Activated naive CD8-positive, alpha-beta T cell treated with anti-CD3 and anti-CD28 coated beads, Interleukin-2, amount 10 ng/mL, durations not matched to agents 7 days and 5 days (primary cell): ENCODE measurements at regions not wholly inside any gene's neighbourhood (a gene's known extent, or its start where the extent isn't known, plus 50 kb on each side); places are given as distances from the start of the nearest gene placed in this dataset.
A peak's percentile ranks its signal among the peaks of the same experiment; 100 is the strongest.
"Not testable (repeated sequence)": the region's sequence is repeated elsewhere in the genome, so short reads cannot be mapped to it uniquely, and the experiment has no call there.

Experiments used
- ATAC-seq: fragments of 150-1000 bp; cut with Tn5 transposase; one replicate; pipeline ENCODE4 v1.10.0; 2021; ENCODE audit warnings: low read depth, moderate library complexity
- POLR2A ChIA-PET: fragments of 350-600 bp; sonication (Branson Sonifier 250); formaldehyde crosslinking; loops from one replicate; lab custom pipeline; 2021; ENCODE audit warnings: antibody characterized with exemption; lab: Charles Lee
- DNase-seq: peaks from one replicate; pipeline ENCODE4 v3.0.0; 2021
- H3K27ac Mint-ChIP-seq: one replicate; pipeline ENCODE4 v1.8.0; 2022; ENCODE audit warnings: mild to moderate bottlenecking, mixed read lengths
- H3K27me3 Mint-ChIP-seq: one replicate; pipeline ENCODE4 v1.8.0; 2022; ENCODE audit warnings: mild to moderate bottlenecking, moderate library complexity, mixed read lengths
- H3K36me3 Mint-ChIP-seq: one replicate; pipeline ENCODE4 v1.8.0; 2021; ENCODE audit warnings: mild to moderate bottlenecking, mixed read lengths
- H3K4me1 Mint-ChIP-seq: one replicate; pipeline ENCODE4 v1.8.0; 2021; ENCODE audit warnings: mixed read lengths
- H3K4me3 Mint-ChIP-seq: one replicate; pipeline ENCODE4 v1.8.0; 2022; ENCODE audit warnings: mild to moderate bottlenecking, moderate library complexity, mixed read lengths
- H3K9me3 Mint-ChIP-seq: one replicate; pipeline ENCODE4 v1.8.0; 2021; ENCODE audit warnings: mixed read lengths

DNA sequence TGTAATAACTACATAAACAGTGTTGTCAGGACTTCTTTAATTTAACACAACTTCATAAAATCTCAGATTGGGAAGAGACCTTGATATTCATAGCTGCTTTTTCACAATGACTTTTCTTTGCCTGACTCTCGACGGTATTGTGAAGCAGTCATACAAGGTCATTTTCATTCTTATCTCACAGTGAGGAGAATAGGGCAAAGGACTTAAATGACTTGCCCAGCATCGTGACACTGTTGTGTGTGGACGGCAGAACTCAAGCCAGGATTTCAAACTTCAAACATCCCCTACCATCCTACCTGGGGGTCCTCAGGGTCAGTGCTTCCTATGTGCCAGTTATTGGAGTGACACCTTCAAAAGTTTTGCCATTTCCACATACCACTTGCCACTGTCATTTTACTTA is 138.5 kb upstream of the GDF10 start:
- ATAC-seq = no peak
- Mint-ChIP-seq H3K27ac (no peak overlapping the region), H3K9me3 (peaks cover 5% of the 10 kb centered on the region), H3K4me3 (no peak overlapping the region), H3K36me3 (no peaks in the 10 kb centered on the region), H3K27me3 (peaks cover 2% of the 10 kb centered on the region), H3K4me1 (peaks cover 16% of the 10 kb centered on the region)
- DNase-seq = no peak
- POLR2A ChIA-PET = no interaction called here

DNA sequence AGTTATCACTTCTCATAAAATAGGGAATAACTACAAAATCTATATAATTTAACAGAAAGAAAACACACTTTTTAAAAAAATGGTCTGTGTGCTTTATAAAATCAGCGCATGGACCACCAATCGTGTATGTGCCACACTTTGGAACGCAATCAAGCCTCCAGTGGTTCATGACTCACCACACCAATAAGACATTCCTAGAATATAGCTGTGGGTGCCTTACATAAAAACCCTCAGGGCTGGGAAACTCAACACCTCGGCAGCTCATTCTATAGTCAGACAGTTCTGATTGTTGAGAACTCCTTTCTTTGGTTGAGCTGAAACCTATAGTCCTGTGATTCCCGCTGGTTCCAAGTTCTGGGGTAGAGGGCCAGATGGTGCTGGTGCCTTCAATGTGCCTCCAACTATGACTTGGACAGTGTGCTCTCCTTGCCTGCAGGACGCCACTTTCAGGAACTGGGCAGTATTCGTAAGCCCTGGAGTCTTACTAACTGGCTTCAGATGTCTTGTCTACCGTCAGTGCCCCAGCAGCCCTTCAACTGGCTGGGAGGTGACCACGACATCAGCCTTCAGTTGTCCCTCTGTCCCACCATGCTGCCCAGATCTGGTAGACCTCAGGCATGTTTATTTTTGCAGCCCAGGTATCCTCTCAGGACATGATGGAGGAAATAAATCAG is 135.7 kb upstream of the GDF10 start:
- Mint-ChIP-seq H3K27ac (no peak overlapping the region), H3K36me3 (no peaks in the 10 kb centered on the region), H3K27me3 (peaks cover 2% of the 10 kb centered on the region), H3K9me3 (peaks cover 2% of the 10 kb centered on the region), H3K4me3 (no peak overlapping the region), H3K4me1 (peaks cover 19% of the 10 kb centered on the region)
- POLR2A ChIA-PET = no interaction called here
- no peak for DNase-seq
- no peak for ATAC-seq

DNA sequence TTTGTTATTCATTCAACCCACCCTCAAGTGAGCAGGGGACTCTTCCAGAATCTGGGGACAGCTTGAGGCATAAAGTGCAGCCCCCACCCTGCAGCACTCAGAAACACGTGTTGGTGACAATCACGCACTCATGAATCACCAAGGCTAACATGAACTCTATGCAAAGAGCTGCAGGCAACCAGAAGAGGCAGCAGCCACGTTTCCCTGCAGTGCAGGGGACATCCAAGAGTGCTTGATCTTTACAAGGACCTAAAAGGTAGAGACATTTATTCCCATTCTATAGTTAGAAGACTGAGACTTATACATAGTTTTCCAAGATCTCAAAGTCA is 135.2 kb upstream of the GDF10 start:
- H3K27me3 Mint-ChIP-seq = peaks cover 2% of the 10 kb centered on the region
- ATAC-seq = no peak
- peaks cover 2% of the 10 kb centered on the region for H3K9me3 Mint-ChIP-seq
- POLR2A ChIA-PET = no interaction called here
- H3K36me3 Mint-ChIP-seq = no peaks in the 10 kb centered on the region
- peak overlapping the region; percentile 80 for H3K4me3 Mint-ChIP-seq
- DNase-seq = no peak
- peak overlapping the region; percentile 90 for H3K27ac Mint-ChIP-seq
- H3K4me1 Mint-ChIP-seq = peaks cover 19% of the 10 kb centered on the region

DNA sequence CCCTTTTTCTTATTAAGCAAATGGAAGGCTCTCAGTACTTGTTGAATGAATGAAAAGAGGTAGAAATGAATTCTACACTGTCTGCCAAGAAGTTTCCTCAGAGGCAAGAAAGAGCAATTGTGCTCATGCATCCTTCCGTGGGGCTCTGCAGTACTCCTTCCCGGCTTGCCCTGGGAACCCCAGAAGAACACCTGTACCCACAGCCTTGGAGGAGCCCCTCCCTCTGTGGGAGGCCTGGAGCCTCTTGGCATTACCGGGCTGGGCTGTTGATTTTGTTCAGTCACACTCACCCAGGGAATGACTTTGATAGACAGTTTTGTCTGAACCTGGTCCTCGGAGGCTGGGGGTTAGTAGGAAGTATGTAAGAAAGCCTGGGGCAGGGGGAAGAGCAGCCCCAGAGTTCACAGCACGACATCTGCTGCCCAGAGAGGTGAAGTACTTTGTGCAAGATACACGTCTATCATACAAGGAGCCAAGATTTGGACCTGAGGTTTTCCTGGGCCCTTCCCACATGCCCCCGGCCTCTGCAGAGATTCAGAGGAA is 134.8 kb upstream of the GDF10 start:
- ATAC-seq (peak; percentile 55), DNase-seq (no peak)
- H3K9me3 Mint-ChIP-seq = peaks cover 2% of the 10 kb centered on the region
- H3K36me3 Mint-ChIP-seq = no peaks in the 10 kb centered on the region
- POLR2A ChIA-PET = interaction anchor here (1.0 to 2.6 kb wide), 5 partner anchors 8 to 146 kb away, joined by 3 to 15 read pairs (median 5); no protein-coding TSS in a partner anchor
- peak overlapping the region; percentile 80 for H3K4me3 Mint-ChIP-seq
- peaks cover 19% of the 10 kb centered on the region for H3K4me1 Mint-ChIP-seq
- peak overlapping the region; percentile 90 for H3K27ac Mint-ChIP-seq
- peaks cover 2% of the 10 kb centered on the region for H3K27me3 Mint-ChIP-seq

DNA sequence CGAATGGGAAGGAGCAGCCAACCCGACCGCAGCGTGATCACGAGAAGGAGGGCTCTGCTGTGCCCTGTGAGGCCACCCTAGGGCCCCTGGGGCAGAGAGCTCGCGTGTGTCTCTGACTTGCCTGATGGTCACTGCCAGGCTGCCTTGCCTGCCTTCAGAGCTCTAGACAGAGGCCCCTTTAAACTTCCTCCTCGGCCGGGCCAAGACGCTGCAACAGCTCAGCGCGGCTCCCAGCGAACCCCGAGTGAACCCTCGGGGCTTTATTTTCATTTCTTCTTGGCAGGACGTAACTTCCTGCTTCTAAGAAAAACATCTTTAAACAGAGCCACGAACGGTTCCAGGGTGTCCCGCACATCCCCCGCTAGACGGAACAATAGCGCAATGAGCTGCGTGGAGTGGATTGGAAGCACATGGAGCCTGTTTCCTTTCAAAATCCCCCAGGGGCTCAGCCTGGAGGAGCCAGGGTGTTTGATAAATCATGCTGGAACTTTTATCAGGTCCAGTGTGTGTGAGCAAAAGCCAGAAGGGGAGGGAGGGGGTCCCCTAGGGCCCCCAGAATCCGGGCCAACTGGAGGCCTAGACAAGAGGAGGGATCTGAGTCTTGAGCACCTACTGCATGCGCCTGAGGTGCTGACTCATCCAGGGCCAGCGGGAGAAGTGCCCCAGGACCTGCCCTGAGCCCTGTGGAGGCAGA is 134.1 kb upstream of the GDF10 start:
- peaks cover 2% of the 10 kb centered on the region for H3K9me3 Mint-ChIP-seq
- no peaks in the 10 kb centered on the region for H3K36me3 Mint-ChIP-seq
- DNase-seq = peak; percentile 67
- H3K27me3 Mint-ChIP-seq = peaks cover 2% of the 10 kb centered on the region
- peak overlapping the region; percentile 90 for H3K27ac Mint-ChIP-seq
- POLR2A ChIA-PET = interaction anchor here (0.8 to 2.6 kb wide), 7 partner anchors 9 to 146 kb away, joined by 3 to 15 read pairs (median 4); no protein-coding TSS in a partner anchor
- ATAC-seq = peak; percentile 93
- H3K4me1 Mint-ChIP-seq = peaks cover 19% of the 10 kb centered on the region
- H3K4me3 Mint-ChIP-seq = peak overlapping the region; percentile 80

DNA sequence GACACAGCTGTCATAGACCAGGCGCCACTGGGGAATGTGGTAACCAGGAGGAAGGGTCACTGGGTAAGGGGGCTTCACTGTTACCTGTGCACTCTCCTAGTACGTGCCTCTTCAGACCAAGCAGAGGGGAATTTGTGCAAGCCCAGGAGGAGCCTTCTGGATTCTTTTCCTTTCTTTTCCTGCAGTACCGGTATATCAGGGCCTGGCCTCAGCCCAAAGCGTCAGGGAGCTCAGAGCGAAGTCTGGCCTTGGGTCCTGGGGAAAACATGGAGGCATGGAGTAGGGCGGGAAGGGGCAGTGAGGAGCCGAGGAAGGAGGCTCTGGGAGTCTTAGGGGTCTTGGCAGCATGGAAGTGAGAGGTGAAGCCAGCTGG is 133.6 kb upstream of the GDF10 start:
- DNase-seq (no peak), ATAC-seq (no peak)
- no peaks in the 10 kb centered on the region for H3K36me3 Mint-ChIP-seq
- H3K27me3 Mint-ChIP-seq = peaks cover 2% of the 10 kb centered on the region
- H3K9me3 Mint-ChIP-seq = peaks cover 2% of the 10 kb centered on the region
- POLR2A ChIA-PET = interaction anchor here (0.8 to 2.6 kb wide), 7 partner anchors 9 to 145 kb away, joined by 3 to 15 read pairs (median 4); no protein-coding TSS in a partner anchor
- H3K4me1 Mint-ChIP-seq = peaks cover 18% of the 10 kb centered on the region
- no peak overlapping the region for H3K4me3 Mint-ChIP-seq
- peak overlapping the region; percentile 90 for H3K27ac Mint-ChIP-seq

DNA sequence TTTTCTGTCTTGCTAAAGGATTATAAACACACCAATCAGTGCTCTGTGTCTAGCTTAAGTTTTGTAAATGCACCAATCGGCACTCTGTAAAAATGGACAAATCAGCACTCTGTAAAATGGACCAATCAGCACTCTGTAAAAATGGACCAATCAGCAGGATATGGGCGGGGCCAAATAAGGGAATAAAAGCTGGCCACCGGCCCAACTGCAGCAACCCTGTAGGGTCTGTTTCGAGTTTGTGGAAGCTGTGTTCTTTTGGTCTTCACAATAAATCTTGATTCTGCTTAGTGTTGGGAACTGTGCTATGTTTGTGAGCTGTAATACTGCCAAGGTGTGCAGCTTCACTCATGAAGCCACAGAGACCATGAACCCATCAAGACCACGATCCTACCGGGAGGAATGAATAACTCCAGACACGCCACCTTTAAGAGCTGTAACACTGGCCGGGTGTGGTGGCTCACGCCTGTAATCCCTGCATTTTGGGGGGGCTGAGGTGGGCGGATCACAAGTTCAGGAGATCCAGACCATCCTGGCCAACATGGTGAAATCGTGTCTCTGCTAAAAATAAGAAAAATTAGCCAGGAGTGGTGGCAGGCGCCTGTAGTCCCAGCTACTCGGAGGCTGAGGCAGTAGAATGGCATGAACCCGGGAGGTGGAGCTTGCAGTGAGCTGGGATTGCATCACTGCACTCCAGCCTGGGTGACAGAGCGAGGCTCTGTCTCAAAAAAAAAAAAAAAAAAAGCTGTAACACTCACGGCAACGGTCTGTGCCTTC is 133.0 kb upstream of the GDF10 start:
- Mint-ChIP-seq H3K4me1 (peaks cover 18% of the 10 kb centered on the region), H3K27ac (peak overlapping the region; percentile 90)
- not testable (repeated sequence) for DNase-seq, ATAC-seq, H3K9me3 Mint-ChIP-seq, H3K27me3 Mint-ChIP-seq, H3K4me3 Mint-ChIP-seq, H3K36me3 Mint-ChIP-seq
- POLR2A ChIA-PET = interaction anchor here (0.7 to 2.6 kb wide), 4 partner anchors 12 to 122 kb away, joined by 4 to 15 read pairs (median 6); no protein-coding TSS in a partner anchor

DNA sequence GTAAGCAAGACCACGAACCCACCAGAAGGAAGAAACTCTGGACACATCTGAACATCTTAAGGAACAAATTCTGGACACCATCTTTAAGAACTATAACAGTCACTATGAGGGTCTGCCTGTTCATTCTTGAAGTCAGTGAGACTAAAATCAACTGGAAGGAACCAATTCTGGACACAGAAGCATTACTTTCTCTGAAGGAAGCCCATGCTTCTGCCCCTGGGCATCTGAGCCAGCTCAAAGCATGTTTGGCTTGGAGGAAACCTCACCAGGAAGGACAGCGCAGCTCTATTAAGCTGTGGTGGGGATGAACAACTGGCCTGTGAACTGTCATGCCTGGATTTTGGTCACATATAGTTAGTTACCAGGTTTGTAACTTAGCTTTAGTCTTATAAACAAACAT is 132.4 kb upstream of the GDF10 start:
- H3K27me3 Mint-ChIP-seq = peaks cover 2% of the 10 kb centered on the region
- peaks cover 18% of the 10 kb centered on the region for H3K4me1 Mint-ChIP-seq
- no peak overlapping the region for H3K27ac Mint-ChIP-seq
- no peaks in the 10 kb centered on the region for H3K36me3 Mint-ChIP-seq
- no peak for ATAC-seq
- DNase-seq = no peak
- POLR2A ChIA-PET = interaction anchor here (0.7 to 2.6 kb wide), 3 partner anchors 12 to 121 kb away, joined by 5 to 15 read pairs (median 7); no protein-coding TSS in a partner anchor
- peaks cover 2% of the 10 kb centered on the region for H3K9me3 Mint-ChIP-seq
- H3K4me3 Mint-ChIP-seq = no peak overlapping the region

DNA sequence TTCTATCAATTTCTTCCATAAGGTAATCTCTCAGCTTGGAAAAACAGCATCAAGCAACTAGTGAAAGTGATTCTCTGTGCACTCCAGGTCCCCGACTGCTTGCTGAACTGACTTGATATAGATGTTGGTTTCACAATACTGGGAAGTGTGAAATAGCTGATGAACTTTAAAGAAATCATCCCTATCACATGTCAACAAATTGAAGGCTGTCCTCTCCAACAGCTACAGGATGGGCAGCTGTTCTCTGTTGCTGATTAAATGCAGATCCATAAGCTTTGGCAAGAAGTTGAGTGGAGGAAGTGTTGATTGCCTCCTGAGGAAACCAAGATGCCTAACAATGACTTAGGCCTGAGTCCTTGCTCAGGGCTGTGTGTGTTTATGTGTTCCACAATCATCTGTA is 130.4 kb upstream of the GDF10 start:
- DNase-seq (no peak), ATAC-seq (no peak)
- POLR2A ChIA-PET = no interaction called here
- H3K9me3 Mint-ChIP-seq = peaks cover 2% of the 10 kb centered on the region
- H3K36me3 Mint-ChIP-seq = no peaks in the 10 kb centered on the region
- peaks cover 2% of the 10 kb centered on the region for H3K27me3 Mint-ChIP-seq
- no peak overlapping the region for H3K4me3 Mint-ChIP-seq
- H3K4me1 Mint-ChIP-seq = peaks cover 17% of the 10 kb centered on the region
- H3K27ac Mint-ChIP-seq = no peak overlapping the region

DNA sequence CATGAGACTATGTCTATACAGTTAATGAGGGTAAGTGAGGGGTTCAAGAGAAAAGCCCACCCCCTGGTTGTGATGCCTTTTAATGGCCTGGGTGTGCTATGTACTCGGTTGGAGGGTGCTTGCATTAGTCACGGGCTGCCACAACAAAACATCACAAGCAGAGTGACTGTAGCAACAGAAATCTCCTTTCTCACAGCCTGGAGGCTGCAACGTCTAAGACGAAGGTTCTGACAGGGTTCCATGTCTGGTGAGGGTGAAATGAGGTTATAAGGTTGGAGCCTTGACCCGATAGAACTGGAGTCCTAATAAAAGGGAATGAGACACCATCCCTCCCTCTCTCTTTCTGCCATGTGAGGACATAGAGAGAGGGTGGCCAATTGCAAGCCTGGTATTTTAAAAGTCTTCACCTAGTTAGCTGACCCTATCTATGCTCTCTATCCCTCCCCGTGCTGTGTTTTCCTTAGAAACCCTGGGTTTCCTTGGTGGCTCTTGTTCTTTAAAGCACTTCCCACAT is 126.0 kb upstream of the GDF10 start:
- no peak for ATAC-seq
- H3K4me1 Mint-ChIP-seq = no peaks in the 10 kb centered on the region

DNA sequence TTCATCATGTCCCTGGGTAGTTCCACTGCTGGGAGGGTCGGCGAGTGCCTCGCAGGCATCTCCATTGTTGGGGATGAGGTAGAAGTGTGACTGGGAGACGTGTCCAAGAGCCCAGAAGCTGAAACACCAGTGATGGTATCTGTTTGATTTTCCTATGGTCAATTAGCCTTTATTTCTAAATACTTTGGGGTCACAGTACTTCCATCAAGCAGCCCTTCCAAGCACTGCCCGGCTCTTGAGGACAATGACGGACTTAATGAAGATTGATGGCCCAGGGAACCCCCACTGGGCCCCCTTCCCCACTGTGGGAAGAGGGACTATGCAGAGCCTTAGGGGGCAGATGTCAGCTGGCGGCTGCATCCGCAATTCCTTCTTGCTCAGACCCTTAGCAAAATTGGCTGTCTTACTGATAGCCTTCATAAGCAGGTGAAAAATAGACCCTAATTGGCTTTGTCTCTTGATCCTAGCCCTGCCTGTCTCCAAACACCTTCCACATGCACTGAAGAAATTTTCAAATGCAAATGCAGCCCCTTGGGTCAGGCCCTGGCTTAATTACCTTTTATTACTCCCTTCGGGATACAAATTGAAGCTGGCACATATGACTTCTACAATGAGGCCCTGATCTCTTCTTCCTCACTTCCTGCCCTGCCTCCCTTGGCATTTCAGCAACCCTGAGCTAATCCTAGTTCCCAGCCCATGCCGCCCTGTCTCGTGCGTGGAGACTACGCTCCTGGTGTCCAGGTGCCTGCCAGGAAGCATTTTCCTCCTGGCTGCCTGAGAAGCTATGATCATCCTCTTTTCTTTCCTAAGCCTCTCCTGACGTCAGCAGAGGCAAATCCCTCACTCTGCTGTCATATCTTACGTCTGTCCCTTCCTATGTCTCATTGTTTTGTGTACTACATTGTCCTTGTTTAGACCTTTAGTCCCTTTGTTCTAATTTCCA is 124.5 kb upstream of the GDF10 start:
- no peaks in the 10 kb centered on the region for H3K9me3 Mint-ChIP-seq
- POLR2A ChIA-PET = no interaction called here
- no peak for ATAC-seq

More for the DNA sequence above, 126.0 kb upstream of the GDF10 start:
- H3K4me3 Mint-ChIP-seq = no peak overlapping the region
- H3K27me3 Mint-ChIP-seq = peaks cover 2% of the 10 kb centered on the region
- H3K36me3 Mint-ChIP-seq = no peaks in the 10 kb centered on the region
- POLR2A ChIA-PET = no interaction called here
- no peak for DNase-seq
- no peaks in the 10 kb centered on the region for H3K9me3 Mint-ChIP-seq
- no peak overlapping the region for H3K27ac Mint-ChIP-seq

DNA sequence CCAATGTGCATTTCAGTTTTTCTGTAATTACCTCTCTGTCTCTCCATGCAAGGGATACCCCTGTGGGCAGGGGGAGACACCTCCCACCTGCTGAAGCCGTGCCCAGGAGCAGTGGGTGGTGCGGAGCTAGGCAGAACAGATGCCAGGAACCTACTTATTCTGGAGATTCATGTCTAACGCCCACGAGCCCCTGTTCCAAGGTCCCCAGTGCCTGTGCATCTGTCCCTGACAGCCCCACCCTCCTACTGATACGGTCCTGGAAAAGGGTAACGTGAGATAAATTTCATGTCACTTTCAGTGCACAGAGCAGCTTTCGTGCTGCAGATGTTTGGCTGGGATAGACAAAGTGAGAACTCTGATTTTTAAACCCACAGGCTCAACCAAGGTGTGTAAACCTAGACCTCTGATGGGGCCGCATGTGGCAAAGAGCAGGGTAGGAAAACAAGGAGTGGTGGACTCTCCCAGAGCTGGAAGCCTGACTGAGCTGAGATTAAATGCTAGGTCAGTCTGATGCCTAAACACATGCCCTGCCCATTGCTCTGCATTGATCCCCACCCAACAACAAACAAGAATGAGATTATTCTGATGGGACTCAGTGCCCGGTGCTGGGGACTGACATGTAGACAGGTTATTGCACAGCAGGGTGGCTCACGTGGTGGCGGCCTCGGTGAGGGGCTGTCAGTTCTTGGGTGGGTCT is 123.6 kb upstream of the GDF10 start:
- no peaks in the 10 kb centered on the region for H3K36me3 Mint-ChIP-seq
- POLR2A ChIA-PET = no interaction called here
- peaks cover 2% of the 10 kb centered on the region for H3K27me3 Mint-ChIP-seq
- no peaks in the 10 kb centered on the region for H3K4me1 Mint-ChIP-seq
- H3K9me3 Mint-ChIP-seq = no peaks in the 10 kb centered on the region
- no peak for ATAC-seq
- no peak overlapping the region for H3K27ac Mint-ChIP-seq
- no peak for DNase-seq
- no peak overlapping the region for H3K4me3 Mint-ChIP-seq

More for the DNA sequence above, 124.5 kb upstream of the GDF10 start:
- Mint-ChIP-seq H3K27me3 (peaks cover 2% of the 10 kb centered on the region), H3K4me3 (no peak overlapping the region), H3K27ac (no peak overlapping the region), H3K36me3 (no peaks in the 10 kb centered on the region), H3K4me1 (no peaks in the 10 kb centered on the region)
- DNase-seq = no peak
